ENCODE measurements at regions not wholly inside any gene's neighbourhood (a gene's known extent, or its start where the extent isn't known, plus 50 kb on each side); places are given as distances from the start of the nearest gene placed in this dataset.

DNA sequence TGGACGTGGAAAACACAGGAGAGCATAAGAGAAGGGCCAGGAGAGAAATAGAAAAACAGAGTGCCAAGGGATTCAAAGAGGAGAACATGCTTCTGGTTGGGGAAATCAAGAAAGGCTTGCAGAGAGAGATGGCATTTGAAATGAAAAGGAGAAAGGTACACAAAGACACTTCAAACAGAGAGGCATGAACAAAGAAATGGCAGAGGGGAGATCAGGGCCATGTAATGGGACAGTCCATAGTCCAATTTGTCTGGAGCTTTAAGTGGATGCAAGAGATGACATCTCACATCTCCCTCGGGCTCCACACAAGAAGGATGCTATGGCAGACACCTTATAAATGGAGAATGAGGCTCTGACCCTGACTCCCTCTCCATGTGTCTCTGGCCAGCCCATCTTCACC lies 331.1 kb downstream of the MLLT3 start:
- DNase-seq (ENCODE audit: low spot score), result no peak

- no peak for DNase-seq (ENCODE audit: low spot score)
These were observed 332.0 kb downstream of the MLLT3 start for GRCh38 chr9:20290257-20290656.

- no peak for DNase-seq (ENCODE audit: low spot score)
These were observed 332.8 kb downstream of the MLLT3 start for GRCh38 chr9:20289423-20290010.

DNA sequence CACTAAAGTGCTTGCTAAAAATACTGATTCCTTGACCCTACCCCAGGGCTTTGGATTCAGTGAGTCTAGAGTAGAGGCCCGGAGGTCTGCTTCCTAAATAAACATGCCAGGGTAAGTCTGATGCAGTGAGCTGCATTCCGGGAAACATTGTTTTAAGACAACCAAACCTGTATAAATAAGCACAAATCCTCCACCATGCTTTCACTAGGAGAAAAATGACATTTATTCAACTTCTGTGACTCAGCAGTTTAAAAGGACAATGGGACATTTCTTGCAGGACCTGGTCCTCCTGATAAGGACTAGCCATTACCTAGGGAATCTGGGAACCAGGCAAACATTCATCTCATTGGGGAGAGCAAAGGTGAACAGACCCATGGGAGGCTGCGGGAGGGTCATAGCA lies 335.3 kb downstream of the MLLT3 start:
- no peak for DNase-seq (ENCODE audit: low spot score)

GRCh38 chr9:20286154-20286700 lies 336.1 kb downstream of the MLLT3 start:
- DNase-seq (ENCODE audit: low spot score), result no peak

- DNase-seq (ENCODE audit: low spot score), result no peak
These were observed 337.6 kb downstream of the MLLT3 start for GRCh38 chr9:20284601-20285289.

GRCh38 chr9:20280330-20280729 lies 342.0 kb downstream of the MLLT3 start:
- DNase-seq (ENCODE audit: low spot score), result no peak

GRCh38 chr9:20276762-20277161 lies 345.5 kb downstream of the MLLT3 start:
- DNase-seq (ENCODE audit: low spot score), result no peak

DNA sequence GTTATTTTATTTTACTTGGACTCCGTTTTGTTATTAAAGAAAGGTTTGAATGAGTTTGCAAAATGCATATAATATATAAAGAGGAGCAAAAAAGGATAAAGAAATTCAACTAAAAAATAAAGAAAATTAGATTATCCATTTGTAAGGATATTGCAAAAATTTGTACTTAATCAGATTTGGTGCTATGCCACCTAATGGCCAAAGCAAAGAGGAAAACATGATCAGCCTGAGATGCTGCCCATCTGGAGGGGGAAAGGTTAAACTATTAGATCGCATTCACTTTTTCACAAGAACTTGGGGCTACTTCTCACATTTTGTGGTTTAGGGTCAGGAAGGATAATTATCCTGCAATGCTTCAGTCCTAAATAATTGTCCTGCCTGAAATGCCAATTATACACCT lies 350.6 kb downstream of the MLLT3 start:
- DNase-seq (ENCODE audit: low spot score), result no peak

DNA sequence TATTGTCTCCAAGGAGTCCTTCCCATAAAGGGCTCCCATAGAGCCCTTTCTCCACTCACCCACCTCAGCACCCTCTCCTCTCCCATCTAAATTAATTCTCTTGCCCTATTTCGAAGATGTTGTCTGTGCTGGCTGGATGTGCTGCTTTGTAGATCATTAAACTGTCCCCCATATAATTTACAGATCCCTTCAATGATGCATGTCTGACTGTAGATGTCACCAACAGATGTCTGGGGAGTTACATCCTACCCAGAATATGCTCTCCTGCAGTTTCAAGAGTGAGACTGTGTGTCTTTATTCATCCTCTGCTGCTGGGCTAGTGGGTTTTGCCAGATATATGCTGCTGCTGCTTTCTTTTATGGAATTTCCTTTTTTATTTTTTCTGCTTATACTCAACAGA lies 351.2 kb downstream of the MLLT3 start:
- DNase-seq (ENCODE audit: low spot score), result no peak

- no peak for DNase-seq (ENCODE audit: low spot score)
These were observed 352.1 kb downstream of the MLLT3 start for GRCh38 chr9:20270161-20270560.

GRCh38 chr9:20269620-20270019 lies 352.7 kb downstream of the MLLT3 start:
- no peak for DNase-seq (ENCODE audit: low spot score)

DNA sequence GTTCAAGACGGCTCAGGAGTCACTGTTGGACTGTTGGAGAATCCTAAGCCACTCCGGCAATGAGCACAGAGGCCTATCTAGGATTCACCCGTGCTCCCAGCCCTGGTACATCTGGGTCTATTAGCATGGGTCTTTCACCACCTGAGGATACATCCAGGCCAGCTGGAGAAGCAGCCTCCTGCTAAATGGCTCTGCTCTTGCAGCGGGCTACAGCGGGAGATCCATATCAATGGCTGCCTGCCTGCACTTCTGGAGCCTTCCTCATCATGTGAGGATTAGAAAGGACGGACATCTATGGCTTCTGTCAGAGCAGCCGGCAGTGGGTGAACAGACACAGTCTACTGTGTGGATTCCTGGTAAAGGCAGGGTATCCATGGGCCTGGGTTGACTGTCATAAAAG lies 357.4 kb downstream of the MLLT3 start:
- no peak for DNase-seq (ENCODE audit: low spot score)

DNA sequence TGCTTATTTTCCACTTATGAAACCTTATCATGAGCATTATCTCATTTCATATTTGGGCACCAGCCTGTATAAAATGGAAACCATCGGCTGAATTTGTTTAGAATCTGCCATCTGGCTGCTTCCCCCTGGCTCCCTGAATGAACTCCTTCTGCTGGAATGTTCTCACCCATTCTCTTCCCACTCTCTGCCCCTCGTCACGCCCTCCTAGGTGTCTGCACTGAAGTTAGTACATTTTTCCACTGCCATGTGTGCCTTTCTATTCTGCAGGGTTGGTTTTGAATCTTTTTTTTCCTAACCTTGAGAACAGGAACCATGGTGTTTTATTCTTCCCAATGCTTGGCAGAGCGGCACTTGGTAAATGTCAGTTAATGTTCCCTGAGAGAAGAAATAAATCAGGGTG lies 359.7 kb downstream of the MLLT3 start:
- DNase-seq (ENCODE audit: low spot score), result no peak

GRCh38 chr9:20256284-20256948 lies 365.9 kb downstream of the MLLT3 start:
- DNase-seq (ENCODE audit: low spot score), result no peak

DNA sequence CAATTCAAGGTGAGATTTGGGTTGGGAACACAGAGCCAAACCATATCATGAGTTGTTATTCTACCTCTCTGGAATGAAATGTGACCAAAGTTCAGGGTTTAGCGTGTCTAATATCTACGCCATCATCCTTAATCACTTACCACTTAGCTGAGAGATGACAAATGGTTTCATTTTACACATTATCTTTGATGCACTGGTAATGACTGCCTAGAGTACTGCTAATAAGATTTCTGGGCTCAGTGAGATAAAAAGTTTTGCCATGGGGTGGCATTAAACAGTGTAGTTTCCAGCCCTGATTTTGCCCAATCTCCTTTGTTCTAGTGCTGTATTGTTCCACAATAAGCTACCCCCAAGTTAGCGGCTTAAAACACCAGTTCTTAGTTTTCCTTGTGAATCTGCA lies 367.2 kb downstream of the MLLT3 start:
- no peak for DNase-seq (ENCODE audit: low spot score)

DNA sequence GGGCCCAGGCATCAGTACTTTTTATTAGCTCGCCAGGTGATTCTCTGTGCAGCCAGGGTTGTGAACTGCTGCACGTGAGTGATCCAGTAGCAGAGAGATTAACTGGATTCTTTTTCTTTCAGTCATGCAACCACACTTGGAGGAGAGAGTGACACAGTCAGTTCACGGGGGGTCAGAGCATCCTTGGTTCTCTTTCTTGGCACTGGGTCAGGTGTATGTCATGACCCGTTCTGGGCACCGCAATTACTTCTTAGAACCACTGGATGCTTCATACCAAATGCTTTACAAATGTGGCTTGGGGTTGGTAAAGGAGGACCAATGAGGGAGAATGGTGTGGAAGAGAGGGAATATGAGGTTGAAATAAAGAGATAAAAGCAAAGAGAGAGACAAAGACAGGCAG lies 368.7 kb downstream of the MLLT3 start:
- DNase-seq (ENCODE audit: low spot score), result no peak

GRCh38 chr9:20252778-20253177 lies 369.5 kb downstream of the MLLT3 start:
- no peak for DNase-seq (ENCODE audit: low spot score)

DNA sequence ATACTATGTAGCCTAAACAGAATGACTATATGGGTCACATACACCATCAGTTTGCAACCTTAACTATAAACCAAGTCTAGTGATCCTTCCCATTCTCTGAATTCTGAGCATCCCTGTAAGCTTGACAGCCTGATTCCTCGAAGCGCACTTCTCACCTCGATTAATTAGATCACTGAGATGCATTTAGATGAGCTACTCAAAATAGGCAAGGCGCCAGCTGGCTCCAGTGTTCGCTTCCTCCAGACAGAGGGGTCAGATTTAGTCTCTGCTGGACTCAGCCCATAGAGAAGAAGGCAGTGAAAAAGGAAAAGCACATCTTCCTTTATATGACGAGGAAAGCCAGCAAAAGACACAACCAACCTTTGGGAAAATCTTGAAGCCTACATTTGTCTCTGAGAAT lies 371.5 kb downstream of the MLLT3 start:
- DNase-seq (ENCODE audit: low spot score), result no peak

GRCh38 chr9:20244271-20244670 lies 378.0 kb downstream of the MLLT3 start:
- no peak for DNase-seq (ENCODE audit: low spot score)

- no peak for DNase-seq (ENCODE audit: low spot score)
These were observed 378.5 kb downstream of the MLLT3 start for GRCh38 chr9:20243841-20244240.

DNA sequence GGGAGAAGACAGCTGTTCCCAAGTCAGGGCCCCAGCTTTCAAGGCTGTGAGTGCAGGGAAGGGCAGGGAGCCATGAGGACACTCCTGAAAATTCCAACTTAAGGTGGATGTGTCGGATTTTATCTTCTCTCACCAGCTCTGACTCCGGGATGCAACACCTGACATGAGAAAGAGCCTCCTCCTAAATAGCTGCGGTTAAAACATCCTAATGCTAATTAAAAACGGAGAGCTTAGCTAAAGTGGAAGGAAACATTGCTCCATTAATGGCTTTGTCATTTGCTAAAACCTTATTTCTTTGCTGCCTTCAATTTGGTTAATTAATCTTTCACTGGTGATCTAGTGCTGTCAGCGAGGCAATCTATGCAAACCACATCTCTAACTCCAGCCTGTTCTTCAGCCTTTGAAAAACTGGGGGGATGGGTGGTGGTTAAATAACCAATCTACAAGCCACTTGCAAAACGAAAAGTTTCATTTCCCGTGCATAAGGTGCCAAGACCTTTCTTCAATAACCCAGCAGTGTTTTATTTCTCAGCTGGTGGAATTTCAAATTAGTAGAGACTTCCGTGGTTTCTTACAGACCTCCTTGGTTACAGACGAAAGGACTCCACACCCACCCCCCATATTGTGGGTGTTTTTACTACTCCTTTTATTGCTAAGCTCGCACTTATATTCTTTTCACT lies 379.6 kb downstream of the MLLT3 start:
- DNase-seq (ENCODE audit: low spot score), result no peak

- DNase-seq (ENCODE audit: low spot score), result no peak
These were observed 381.8 kb downstream of the MLLT3 start for GRCh38 chr9:20240498-20240897.

Measured in A172 (cell line).